A673 (cell line): ENCODE measurements at regions not wholly inside any gene's neighbourhood (a gene's known extent, or its start where the extent isn't known, plus 50 kb on each side); places are given as distances from the start of the nearest gene placed in this dataset.

Experiments used
- BruUV-seq: library from RNA; stranded (reverse); fragments of 400-500 nt; replicated peaks from 2 replicates; lab custom pipeline; 2021; lab: Mats Ljungman, UMichigan
- CTCF ChIA-PET: fragments of 300-600 bp; sonication (Branson Sonifier 250); formaldehyde crosslinking; loops from one replicate; lab custom pipeline; 2022; ENCODE audit warnings: antibody characterized with exemption; lab: Charles Lee
- POLR2A ChIA-PET: fragments of 300-600 bp; sonication (Branson Sonifier 250); formaldehyde crosslinking; loops from one replicate; lab custom pipeline; 2022; ENCODE audit warnings: antibody characterized with exemption; ENCODE audit not compliant: low non-redundant PET; lab: Charles Lee
- DNase-seq: peaks from one replicate; pipeline ENCODE4 v3.0.0-alpha.2; 2015; ENCODE audit warnings: low spot score
- H3K27ac ChIP-seq: fragments of 200-600 bp; sonication (generic); 2 replicates; pipeline ENCODE4 v1.5.1; 2016; ENCODE audit warnings: mixed run types, low read depth, mild to moderate bottlenecking, mixed read lengths, antibody characterized with exemption, low read length; ENCODE audit not compliant: poor library complexity, severe bottlenecking
- H3K27me3 ChIP-seq: fragments of 200-600 bp; sonication (generic); replicated peaks from 2 replicates; pipeline ENCODE4 v1.6.1; 2017; ENCODE audit warnings: mixed run types, low read depth, mild to moderate bottlenecking, mixed read lengths, antibody characterized with exemption, low read length; ENCODE audit not compliant: insufficient read depth, poor library complexity
- H3K36me3 ChIP-seq: fragments of 200-600 bp; sonication (generic); 2 replicates; pipeline ENCODE4 v1.6.1; 2016; ENCODE audit warnings: mixed run types, mild to moderate bottlenecking, mixed read lengths, antibody characterized with exemption, low read length; ENCODE audit not compliant: insufficient read depth, poor library complexity, severe bottlenecking
- H3K4me1 ChIP-seq: fragments of 200-600 bp; sonication (generic); 2 replicates; pipeline ENCODE4 v1.6.1; 2017; ENCODE audit warnings: mixed run types, mild to moderate bottlenecking, mixed read lengths, antibody characterized with exemption, low read length; ENCODE audit not compliant: insufficient read depth, poor library complexity, severe bottlenecking
- H3K4me3 ChIP-seq: fragments of 200-600 bp; sonication (generic); 2 replicates; pipeline ENCODE4 v1.5.1; 2016; ENCODE audit warnings: low read depth, mixed run types, mild to moderate bottlenecking, mixed read lengths, low read length; ENCODE audit not compliant: poor library complexity, severe bottlenecking
- H3K9me3 ChIP-seq: fragments of 200-600 bp; sonication (generic); 2 replicates; pipeline ENCODE4 v1.6.1; 2016; ENCODE audit warnings: mixed run types, low read depth, mild to moderate bottlenecking, mixed read lengths, antibody characterized with exemption, low read length; ENCODE audit not compliant: poor library complexity, severe bottlenecking
- CTCF ChIP-seq: fragments of 300-800, 200-600 bp; sonication (generic); conservative IDR thresholded peaks from 2 replicates; pipeline ENCODE4 v1.5.1; 2017; ENCODE audit warnings: low read depth, mild to moderate bottlenecking, antibody characterized with exemption, low read length, moderate library complexity, mixed read lengths
- EZH2 ChIP-seq: fragments of 200-600 bp; sonication (generic); IDR thresholded peaks from 2 replicates; pipeline ENCODE4 v1.6.1; 2017; ENCODE audit warnings: borderline replicate concordance, low read depth, mild to moderate bottlenecking, mixed read lengths, antibody characterized with exemption, low read length; ENCODE audit not compliant: poor library complexity, severe bottlenecking
- intact Hi-C: fragments of 100-400 bp; cut with micrococcal nuclease; formaldehyde crosslinking; loops from one replicate; pipeline ENCODE4 v1.10.0; 2022; ENCODE audit not compliant: unreplicated experiment

DNA sequence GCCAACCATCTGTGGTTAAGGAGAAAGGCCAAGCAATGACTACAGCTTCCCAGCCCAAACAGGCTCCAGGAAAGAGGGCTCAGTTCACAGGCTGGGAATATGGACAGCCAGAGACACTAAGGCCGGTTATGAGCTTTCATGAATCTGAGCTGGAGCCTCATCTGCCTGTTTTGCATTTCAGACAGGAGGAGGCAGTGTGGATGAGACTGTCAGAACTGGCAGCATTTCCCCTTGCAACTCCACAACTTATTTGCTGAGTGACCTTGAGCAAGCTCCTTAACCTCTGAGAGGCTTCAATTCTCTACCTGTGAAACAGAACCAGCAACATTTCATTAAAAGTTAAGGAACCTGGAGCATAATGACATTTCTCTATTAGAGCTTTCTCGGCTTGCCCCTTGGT, 264.0 kb downstream of the ETS1 start:
- no TSS peak for BruUV-seq
- Histone ChIP-seq H3K27me3 (peaks cover 43% of the 10 kb centered on the region), H3K4me3 (no peak overlapping the region), H3K9me3 (no peaks in the 10 kb centered on the region), H3K36me3 (no peaks in the 10 kb centered on the region), H3K27ac (no peak overlapping the region), H3K4me1 (no peaks in the 10 kb centered on the region)
- ChIA-PET POLR2A (no interaction called here), CTCF (interaction anchor here (1.2 kb wide), 1 partner anchor 166 kb away, joined by 4 read pairs; no protein-coding TSS in a partner anchor)
- TF ChIP-seq EZH2, result no peak
- TF ChIP-seq CTCF, result peak; percentile 22; the same call in 1 of the 2 replicates
- no peak for DNase-seq
- intact Hi-C loops, result no loop called here

GRCh38 chr11:128318856-128319474, 268.4 kb downstream of the ETS1 start:
- H3K27me3 ChIP-seq, result peaks cover 10% of the 10 kb centered on the region
- no peak overlapping the region for H3K4me3 ChIP-seq
- POLR2A ChIA-PET, result no interaction called here
- CTCF ChIA-PET, result no interaction called here
- no TSS peak for BruUV-seq
- DNase-seq, result no peak
- no peaks in the 10 kb centered on the region for H3K36me3 ChIP-seq
- H3K9me3 ChIP-seq, result no peaks in the 10 kb centered on the region
- H3K27ac ChIP-seq, result no peak overlapping the region
- TF ChIP-seq CTCF (no peak), EZH2 (no peak)
- intact Hi-C loops, result no loop called here
- H3K4me1 ChIP-seq, result no peaks in the 10 kb centered on the region

DNA sequence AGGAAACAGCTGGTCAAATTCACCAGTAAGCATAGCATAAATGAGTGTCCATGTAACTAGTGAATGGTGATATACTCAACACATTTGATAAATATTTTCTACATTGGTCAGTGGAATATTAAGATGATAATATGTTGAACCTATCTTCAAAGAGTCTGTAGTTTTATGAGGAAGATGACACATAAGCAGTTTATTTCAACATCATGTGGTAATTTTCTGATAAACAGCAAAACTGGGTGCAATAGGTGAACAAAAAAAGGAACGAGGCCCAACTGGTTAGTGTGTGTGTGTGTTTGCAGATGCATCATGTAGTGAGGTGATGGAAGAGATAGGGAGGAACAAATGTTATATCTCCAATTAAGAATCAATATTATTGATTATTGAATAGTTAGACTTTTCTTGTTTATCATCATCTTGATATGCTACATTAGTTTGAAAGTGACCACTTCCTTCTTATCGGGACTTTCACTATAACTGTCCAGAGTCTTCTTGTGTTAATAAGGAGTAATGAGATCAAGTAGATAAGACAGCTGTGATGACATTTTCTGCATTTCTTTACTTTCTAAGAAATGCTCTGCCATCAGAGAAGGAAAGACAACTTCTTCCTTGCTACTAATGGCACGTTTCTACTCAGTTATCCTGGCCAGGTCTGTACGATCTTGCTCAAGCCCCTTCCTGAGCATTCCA, 270.7 kb downstream of the ETS1 start:
- no peaks in the 10 kb centered on the region for H3K27me3 ChIP-seq
- no TSS peak for BruUV-seq
- no peak overlapping the region for H3K27ac ChIP-seq
- no peaks in the 10 kb centered on the region for H3K4me1 ChIP-seq
- H3K9me3 ChIP-seq, result no peaks in the 10 kb centered on the region
- DNase-seq, result no peak
- intact Hi-C loops, result no loop called here
- CTCF ChIA-PET, result no interaction called here
- no peaks in the 10 kb centered on the region for H3K36me3 ChIP-seq
- TF ChIP-seq EZH2 (no peak), CTCF (no peak)
- POLR2A ChIA-PET, result no interaction called here
- no peak overlapping the region for H3K4me3 ChIP-seq
